ENCODE measurements at regions not wholly inside any gene's neighbourhood (a gene's known extent, or its start where the extent isn't known, plus 50 kb on each side); places are given as distances from the start of the nearest gene placed in this dataset.
A peak's percentile ranks its signal among the peaks of the same experiment; 100 is the strongest.

GRCh38 chr5:35436400-35437057, 181.1 kb upstream of the SPEF2 start:
- BruUV-seq (replicated peaks), result no TSS peak
- no peaks in the 10 kb centered on the region for H3K4me1 ChIP-seq (ENCODE audit: insufficient read depth, low read length)
- no peaks in the 10 kb centered on the region for H3K36me3 ChIP-seq (replicated peaks in 1 of 2; ENCODE audit: control insufficient read depth in 1 of 2, insufficient read depth in 2 of 2, low read length in 2 of 2)
- in situ Hi-C loops (cut with HindIII; ENCODE audit: extremely low pct_ligation_motif_present, low pct_unique_long_range_greater_than_20kb), result no loop called here
- no peak overlapping the region for H3K9ac ChIP-seq (ENCODE audit: insufficient read depth, low read depth, low read length)
- H2AFZ ChIP-seq (ENCODE audit: low read length), result no peak overlapping the region
- FAIRE-seq (no peak), DNase-seq (ENCODE audit: low spot score) (peak; percentile 47), ATAC-seq (peak; percentile 50; the same call in 1 of the 3 replicates)
- no peak overlapping the region for H3K27ac ChIP-seq (ENCODE audit: extremely low read length, insufficient read depth, low read length)
- no peaks in the 10 kb centered on the region for H3K79me2 ChIP-seq (ENCODE audit: insufficient read depth, low read length)
- no peaks in the 10 kb centered on the region for H4K20me1 ChIP-seq (ENCODE audit: insufficient read depth, low read length)
- no peak for TF ChIP-seq MXD4 (CRISPR knock-in tag; IDR thresholded peaks at IDR 0.05)
- no peak for TF ChIP-seq NONO (IDR thresholded peaks at IDR 0.05)
- no peak for TF ChIP-seq NONO (CRISPR knock-in tag; conservative IDR thresholded peaks at IDR 0.05)
- no peak for TF ChIP-seq HNRNPK (IDR thresholded peaks at IDR 0.05; ENCODE audit: low read depth, low read length, poor library complexity, severe bottlenecking)
- TF ChIP-seq ETV5 (CRISPR knock-in tag; IDR thresholded peaks at IDR 0.05; ENCODE audit: borderline replicate concordance), result no peak
- TF ChIP-seq ARID3A (IDR thresholded peaks at IDR 0.05; ENCODE audit: low read depth, low read length), result 0 out of 2 replicates have a peak, but pooled peaks have one; percentile 32
- TF ChIP-seq STAG1 (CRISPR knock-in tag; IDR thresholded peaks at IDR 0.05), result peak; percentile 54
- TF ChIP-seq SMC3 (IDR thresholded peaks at IDR 0.05; ENCODE audit: low read length), result peak; percentile 23; the same call in 1 of the 2 replicates
- peak; percentile 51 for TF ChIP-seq CTCF (CRISPR knock-in tag; IDR thresholded peaks at IDR 0.05)
- H3K4me3 ChIP-seq (replicated peaks in 1 of 3; ENCODE audit: insufficient read depth in 1 of 3, low read depth in 2 of 3, low read length in 3 of 3), result no peak overlapping the region
- 71% methylated on average over 6 of the region's 6 CpGs for WGBS (ENCODE audit: low lambda C conversion rate)
- no peak overlapping the region for H3K4me2 ChIP-seq (ENCODE audit: low read depth, low read length)
- H3K27me3 ChIP-seq (ENCODE audit: control insufficient read depth in 1 of 2, insufficient read depth in 2 of 2, low read length in 2 of 2), result peaks cover 0 to 1% of the 10 kb centered on the region in 2 experiments; a peak in 1 of 5 replicates
- H3K9me3 ChIP-seq (ENCODE audit: low read length), result no peaks in the 10 kb centered on the region
- intact Hi-C loops (cut with micrococcal nuclease; ENCODE audit: unreplicated experiment), result loop anchor here (2.0 kb wide), 1 partner anchor 208 kb away; no protein-coding TSS in a partner anchor
- ChIA-PET POLR2A (no interaction called here), CTCF (ENCODE audit: low intra/inter-chr PET ratio, low total read pairs) (interaction anchor here (1.1 kb wide), 1 partner anchor 347 kb away, joined by 4 read pairs; no protein-coding TSS in a partner anchor)

Data from HepG2 (cell line).